Heart right ventricle (tissue), 16 donors: ENCODE measurements at regions not wholly inside any gene's neighbourhood (a gene's known extent, or its start where the extent isn't known, plus 50 kb on each side); places are given as distances from the start of the nearest gene placed in this dataset.
"Not testable (repeated sequence)": the region's sequence is repeated elsewhere in the genome, so short reads cannot be mapped to it uniquely, and the experiment has no call there.

Experiments used
- ATAC-seq, 8 donors: fragments of 200-7000 bp; cut with Tn5 transposase; one replicate each; pipeline ENCODE4 v1.9.1; 2020; ENCODE audit warnings: mild to moderate bottlenecking in 8 of 8, moderate library complexity in 8 of 8, moderate number of reproducible peaks in 1 of 8
- DNase-seq, 2 donors: peaks; one replicate each; pipeline ENCODE4 v3.0.0-alpha.2; 2020
- H3K27ac ChIP-seq, 10 donors: fragments of 200-600 bp; sonication (generic) in 2 of 10; one replicate each; pipeline versions ENCODE4 v1.5.0 to v1.8.0; 2020 to 2022; ENCODE audit warnings: mild to moderate bottlenecking in 3 of 10
- H3K27me3 ChIP-seq, 7 donors: fragments of 200-600 bp; one replicate each; pipeline ENCODE4 v1.8.0; 2021 to 2022; ENCODE audit warnings: mild to moderate bottlenecking in 2 of 7
- H3K36me3 ChIP-seq, 9 donors: fragments of 200-600 bp; sonication (generic) in 1 of 9; one replicate each; pipeline versions ENCODE4 v1.5.0 to v1.8.0; 2020 to 2022; ENCODE audit warnings: mild to moderate bottlenecking in 2 of 9
- H3K4me1 ChIP-seq, 9 donors: fragments of 200-600 bp; sonication (generic) in 1 of 9; one replicate each; pipeline versions ENCODE4 v1.5.0 to v1.8.0; 2020 to 2022; ENCODE audit warnings: mild to moderate bottlenecking in 4 of 9
- H3K4me3 ChIP-seq, 10 donors: fragments of 200-600 bp; sonication (generic) in 2 of 10; one replicate each; pipeline versions ENCODE4 v1.5.0 to v1.8.0; 2020 to 2022; ENCODE audit warnings: mild to moderate bottlenecking in 7 of 10, moderate library complexity in 2 of 10
- H3K9me3 ChIP-seq, 11 donors: fragments of 200-600 bp in 10 of 11; sonication (generic) in 2 of 11; one replicate each; pipeline versions ENCODE4 v1.5.0 to v1.8.0; 2013 to 2022; ENCODE audit warnings: mild to moderate bottlenecking in 2 of 11, control low read depth in 1 of 11, moderate library complexity in 1 of 11
- WGBS, 2 donors: extraction: QIAGEN DNeasy Blood & Tissue Kit; methylation state at CpG; one replicate each; pipeline ENCODE4 v1.1.7; 2013; ENCODE audit warnings: inconsistent platforms in 1 of 2; 5-methylcytosine and 5-hydroxymethylcytosine counted together
- intact Hi-C, 10 donors: fragments of 100-400 bp; cut with DNase I; formaldehyde crosslinking; loops; one replicate each; pipeline versions ENCODE4 v1.11.1 to v1.14.2; 2022
- TF ChIP-seq, protein P1 (sequence below), 9 donors: fragments of 200-600 bp; sonication (generic) in 2 of 9; IDR thresholded peaks; one replicate each; pipeline versions ENCODE4 v1.5.0 to v1.8.0; 2021 to 2022; ENCODE audit warnings: antibody characterized with exemption in 9 of 9, mild to moderate bottlenecking in 5 of 9, moderate library complexity in 1 of 9
- donor health status: Arrhythmogenic right ventricular cardiomyopathy.
- donor health status: ischemic (EF 13 %, LVEDD 7.1; RV severe dilation, severe dysfunction).
- donor health status: healthy with polysubstance abuse.
- donor health status: DM: no; HTN: yes; CAD: no.
- donor health status: DM: no; HTN: no; CAD: no.
- donor health status: ischemic (EF 25% LVEDD 6.9; RV normal size, moderate dysfunction).
- donor health status: ischemic (EF 25% LVEDD 5.7; RV mildly dilated, moderate dysfunction).
- donor health status: healthy.
- donor health status: DM: yes; HTN: yes; CAD: no.
- donor health status: Ischemic cardiomyopathy.
- donor health status: ischemic (EF 35%, LVEDD 5.7; RV mildly dilated, moderate dysfunction).
- donor health status: nonischemic (EF 11% LVEDD 7.7; RV severe dilation, severe dysfunction).
- donor health status: DM: yes; HTN: yes; CAD: no.
- donor health status: PGD.
- donor health status: ischemic (EF 29% LVEDD 5.4; RV normal size, mild dysfunction).
- donor health status: nonischemic (EF 23%, LVEDD 6.1; RV moderate dilation, normal function).

DNA sequence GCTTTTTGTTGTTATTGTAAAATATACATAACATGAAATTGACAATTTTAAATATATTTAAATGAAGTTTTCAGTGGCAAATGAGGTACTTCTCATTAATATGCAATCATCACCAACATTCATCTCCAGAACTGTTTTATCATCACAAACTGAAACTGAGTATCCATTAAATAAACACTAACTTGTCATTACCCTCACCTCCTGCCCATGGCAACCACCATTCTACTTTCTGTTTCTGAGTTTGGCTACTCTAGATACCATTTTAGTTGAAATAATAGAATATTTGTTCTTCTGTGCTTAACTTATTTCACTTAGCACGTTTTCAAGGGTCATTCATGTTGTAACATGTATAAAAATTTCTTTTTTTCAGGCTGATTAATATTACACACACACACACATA is 834.3 kb downstream of the PLOD2 start:
- no peak for ATAC-seq
- TF ChIP-seq, protein P1, sequence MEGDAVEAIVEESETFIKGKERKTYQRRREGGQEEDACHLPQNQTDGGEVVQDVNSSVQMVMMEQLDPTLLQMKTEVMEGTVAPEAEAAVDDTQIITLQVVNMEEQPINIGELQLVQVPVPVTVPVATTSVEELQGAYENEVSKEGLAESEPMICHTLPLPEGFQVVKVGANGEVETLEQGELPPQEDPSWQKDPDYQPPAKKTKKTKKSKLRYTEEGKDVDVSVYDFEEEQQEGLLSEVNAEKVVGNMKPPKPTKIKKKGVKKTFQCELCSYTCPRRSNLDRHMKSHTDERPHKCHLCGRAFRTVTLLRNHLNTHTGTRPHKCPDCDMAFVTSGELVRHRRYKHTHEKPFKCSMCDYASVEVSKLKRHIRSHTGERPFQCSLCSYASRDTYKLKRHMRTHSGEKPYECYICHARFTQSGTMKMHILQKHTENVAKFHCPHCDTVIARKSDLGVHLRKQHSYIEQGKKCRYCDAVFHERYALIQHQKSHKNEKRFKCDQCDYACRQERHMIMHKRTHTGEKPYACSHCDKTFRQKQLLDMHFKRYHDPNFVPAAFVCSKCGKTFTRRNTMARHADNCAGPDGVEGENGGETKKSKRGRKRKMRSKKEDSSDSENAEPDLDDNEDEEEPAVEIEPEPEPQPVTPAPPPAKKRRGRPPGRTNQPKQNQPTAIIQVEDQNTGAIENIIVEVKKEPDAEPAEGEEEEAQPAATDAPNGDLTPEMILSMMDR (IDR thresholded peaks at IDR 0.05), result no peak
- Histone ChIP-seq H3K9me3 (no peaks in the 10 kb centered on the region), H3K27me3 (no peaks in the 10 kb centered on the region), H3K4me3 (no peak overlapping the region), H3K27ac (no peak overlapping the region), H3K4me1 (no peaks in the 10 kb centered on the region), H3K36me3 (no peaks in the 10 kb centered on the region)
- 52 to 61% methylated on average over 1 of the region's 1 CpG for WGBS, 2 donors
- no peak for DNase-seq
- intact Hi-C loops, result no loop called here

DNA sequence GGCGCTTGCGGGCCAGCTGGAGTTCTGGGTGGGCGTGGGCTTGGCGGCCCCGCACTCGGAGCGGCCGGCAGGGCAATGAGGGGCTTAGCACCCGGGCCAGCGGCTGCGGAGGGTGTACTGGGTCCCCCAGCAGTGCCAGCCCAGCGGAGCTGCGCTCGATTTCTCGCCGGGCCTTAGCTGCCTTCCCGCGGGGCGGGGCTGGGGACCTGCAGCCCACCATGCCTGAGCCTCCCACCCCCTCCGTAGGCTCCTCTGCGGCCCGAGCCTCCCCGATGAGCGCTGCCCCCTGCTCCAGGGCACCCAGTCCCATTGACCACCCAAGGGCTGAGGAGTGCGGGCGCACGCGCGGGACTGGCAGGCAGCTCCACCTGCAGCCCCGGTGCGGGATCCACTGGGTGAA is 827.6 kb downstream of the PLOD2 start:
- WGBS, 2 donors, result 91 to 96% methylated on average over 30 to 31 of the region's 31 CpGs

DNA sequence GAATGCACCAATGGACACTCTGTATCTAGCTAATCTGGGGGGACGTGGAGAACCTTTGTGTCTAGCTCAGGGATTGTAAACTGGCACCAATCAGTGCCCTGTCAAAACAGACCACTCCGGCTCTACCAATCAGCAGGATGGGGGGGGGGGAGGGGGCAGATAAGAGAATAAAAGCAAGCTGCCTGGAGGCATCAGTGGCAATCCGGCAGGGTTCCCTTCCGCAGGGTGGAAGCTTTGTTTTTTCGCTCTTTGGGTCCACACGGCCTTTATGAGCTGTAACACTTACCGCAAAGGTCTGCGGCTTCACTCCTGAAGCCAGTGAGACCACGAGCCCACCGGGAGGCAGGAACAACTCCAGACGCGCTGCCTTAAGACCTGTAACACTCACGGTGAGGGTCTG is 827.1 kb downstream of the PLOD2 start:
- Histone ChIP-seq H3K4me3 (no peak overlapping the region), H3K9me3 (no peaks in the 10 kb centered on the region), H3K27ac (no peak overlapping the region), H3K27me3 (no peaks in the 10 kb centered on the region), H3K36me3 (no peaks in the 10 kb centered on the region), H3K4me1 (no peaks in the 10 kb centered on the region)
- DNase-seq (no peak), ATAC-seq (no peak)
- TF ChIP-seq, protein P1 (IDR thresholded peaks at IDR 0.05), result no peak
- WGBS, 2 donors, result 83% methylated on average over 13 of the region's 13 CpGs
- intact Hi-C loops, result no loop called here

More for the DNA sequence above, 827.6 kb downstream of the PLOD2 start:
- H3K27ac ChIP-seq, H3K27me3 ChIP-seq, ATAC-seq, H3K36me3 ChIP-seq, H3K4me3 ChIP-seq, intact Hi-C loops, DNase-seq, H3K9me3 ChIP-seq, H3K4me1 ChIP-seq: not testable (repeated sequence)

DNA sequence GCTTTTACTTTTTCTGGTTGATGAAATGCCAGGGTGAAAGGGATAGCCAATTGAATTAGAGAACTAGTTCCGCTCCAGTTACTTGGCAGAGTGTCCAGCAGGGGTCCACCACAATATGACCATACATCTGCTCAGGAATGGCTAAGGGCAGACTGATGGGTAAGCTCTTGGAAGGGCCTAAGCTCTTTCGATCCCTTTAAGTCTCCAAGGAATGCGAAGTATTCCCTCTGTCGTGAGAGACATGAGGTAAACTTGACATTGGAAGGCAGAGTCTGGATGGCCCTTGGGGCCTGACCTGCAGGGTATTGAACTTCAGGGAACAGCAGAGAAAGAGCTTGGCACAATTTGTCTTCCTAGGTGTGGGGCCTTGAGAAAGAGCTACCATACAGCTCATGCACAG is 805.8 kb downstream of the PLOD2 start:
- H3K36me3 ChIP-seq, result no peaks in the 10 kb centered on the region
- TF ChIP-seq, protein P1 (IDR thresholded peaks at IDR 0.05), result no peak
- no peak for ATAC-seq
- H3K9me3 ChIP-seq, result peaks cover 0 to 57% (median 10%) of the 10 kb centered on the region in 11 donors
- DNase-seq, result no peak
- H3K27me3 ChIP-seq, result no peaks in the 10 kb centered on the region
- intact Hi-C loops, result no loop called here
- 77 to 81% methylated on average over 4 of the region's 4 CpGs for WGBS, 2 donors
- H3K27ac ChIP-seq, result no peak overlapping the region
- no peaks in the 10 kb centered on the region for H3K4me1 ChIP-seq
- H3K4me3 ChIP-seq, result no peak overlapping the region

DNA sequence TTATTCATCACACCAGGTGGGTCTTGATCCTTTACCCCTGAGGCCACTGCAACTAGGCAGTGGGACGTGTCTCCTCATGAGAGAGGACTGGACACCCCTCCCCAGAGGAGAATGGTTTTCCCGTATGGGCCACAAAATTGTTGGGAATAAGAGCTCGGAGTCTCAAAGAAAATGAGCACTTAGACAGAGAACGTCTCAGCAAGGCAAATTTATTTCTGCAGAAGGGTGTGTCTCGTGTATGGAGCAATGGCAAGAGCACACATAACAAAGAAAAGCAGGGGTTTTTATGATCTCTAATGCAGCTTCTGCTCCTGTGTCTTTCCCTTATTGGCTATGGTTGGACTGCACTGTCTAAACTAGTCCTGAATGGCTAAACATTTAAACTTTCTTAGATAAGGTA is 803.5 kb downstream of the PLOD2 start:
- H3K27me3 ChIP-seq, result no peaks in the 10 kb centered on the region
- peaks cover 0 to 57% (median 10%) of the 10 kb centered on the region in 11 donors for H3K9me3 ChIP-seq
- no peak overlapping the region for H3K27ac ChIP-seq
- no peaks in the 10 kb centered on the region for H3K4me1 ChIP-seq
- ATAC-seq, result no peak
- 72 to 88% methylated on average over 5 of the region's 5 CpGs for WGBS, 2 donors
- intact Hi-C loops, result no loop called here
- no peaks in the 10 kb centered on the region for H3K36me3 ChIP-seq
- TF ChIP-seq, protein P1 (IDR thresholded peaks at IDR 0.05), result no peak
- no peak overlapping the region for H3K4me3 ChIP-seq
- DNase-seq, result no peak
